GM21423 (cell line): ENCODE measurements at regions not wholly inside any gene's neighbourhood (a gene's known extent, or its start where the extent isn't known, plus 50 kb on each side); places are given as distances from the start of the nearest gene placed in this dataset.
"Not testable (repeated sequence)": the region's sequence is repeated elsewhere in the genome, so short reads cannot be mapped to it uniquely, and the experiment has no call there.

Experiments
- ATAC-seq: cut with Tn5 transposase; IDR thresholded peaks from one replicate; pipeline ENCODE4 v1.9.1; 2021; ENCODE audit warnings: mild to moderate bottlenecking, moderate library complexity; ENCODE audit not compliant: unreplicated experiment

DNA sequence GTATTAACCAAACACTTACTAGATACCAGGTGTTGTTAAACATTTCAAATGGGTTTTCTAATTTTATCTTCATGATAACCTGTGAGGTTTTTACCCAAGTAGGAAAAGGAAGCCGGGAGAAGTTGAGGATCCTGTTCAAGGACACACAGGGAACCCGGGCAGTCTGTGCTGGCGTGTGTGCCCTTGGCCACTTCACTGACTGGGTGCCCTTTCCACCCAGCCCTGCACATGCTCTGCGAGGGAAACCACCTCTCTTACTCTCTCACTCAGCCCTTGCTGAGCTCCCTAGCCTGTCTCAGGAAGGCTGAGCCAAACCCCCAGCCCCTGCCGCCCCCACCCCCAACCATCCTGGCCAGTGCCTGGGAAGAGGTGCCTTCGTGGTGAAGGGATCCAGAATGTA, 51.8 kb downstream of the TEX44 start:
- ATAC-seq = no peak

- no peak for ATAC-seq
Observed at GRCh38 chr2:231646476-231646875, 53.8 kb downstream of the TEX44 start.

DNA sequence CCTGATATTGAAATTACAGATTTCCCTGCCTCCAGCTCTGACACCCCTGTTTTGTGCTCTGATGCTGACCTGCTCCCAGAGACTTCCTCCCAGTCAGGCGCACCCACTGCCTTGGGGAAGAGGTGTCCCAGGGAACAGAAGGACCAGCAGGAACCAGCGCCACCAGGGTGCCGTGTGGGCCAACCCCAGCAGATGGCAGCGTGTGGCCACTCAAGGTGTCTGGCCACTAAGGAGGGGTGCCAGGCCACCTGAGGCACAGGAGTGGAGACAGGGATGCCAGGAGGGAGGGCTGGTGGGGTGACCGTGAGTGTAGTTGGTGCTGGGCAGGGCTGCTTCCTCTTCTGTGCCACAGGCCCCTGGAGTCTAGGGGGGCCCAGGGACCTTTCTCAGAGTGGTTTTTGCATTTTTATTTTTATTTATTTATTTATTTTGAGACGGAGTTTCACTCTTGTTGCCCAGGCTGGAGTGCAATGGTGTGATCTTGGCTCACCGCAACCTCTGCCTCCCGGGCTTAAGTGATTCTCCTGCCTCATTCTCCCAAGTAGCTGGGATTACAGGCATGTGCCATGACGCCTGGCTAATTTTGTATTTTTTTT, 56.0 kb downstream of the TEX44 start:
- peak; percentile 67 for ATAC-seq

DNA sequence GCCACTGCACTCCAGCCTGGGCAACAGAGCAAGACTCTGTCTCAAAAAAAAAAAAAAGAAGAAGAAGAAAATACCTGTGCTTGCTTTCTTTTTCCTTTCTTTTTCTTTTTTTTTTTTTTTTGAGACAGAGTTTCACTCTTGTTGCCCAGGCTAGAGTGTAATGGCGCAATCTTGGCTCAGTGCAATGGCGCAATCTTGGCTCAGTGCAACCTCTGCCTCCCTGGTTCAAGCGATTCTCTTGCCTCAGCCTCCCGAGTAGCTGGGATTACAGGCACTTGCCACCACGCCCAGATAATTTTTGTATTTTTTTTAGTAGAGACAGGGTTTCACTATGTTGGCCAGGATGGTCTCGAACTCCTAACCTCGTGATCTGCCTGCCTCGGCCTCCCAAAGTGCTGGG, 56.8 kb upstream of the PTMA start:
- ATAC-seq = not testable (repeated sequence)

DNA sequence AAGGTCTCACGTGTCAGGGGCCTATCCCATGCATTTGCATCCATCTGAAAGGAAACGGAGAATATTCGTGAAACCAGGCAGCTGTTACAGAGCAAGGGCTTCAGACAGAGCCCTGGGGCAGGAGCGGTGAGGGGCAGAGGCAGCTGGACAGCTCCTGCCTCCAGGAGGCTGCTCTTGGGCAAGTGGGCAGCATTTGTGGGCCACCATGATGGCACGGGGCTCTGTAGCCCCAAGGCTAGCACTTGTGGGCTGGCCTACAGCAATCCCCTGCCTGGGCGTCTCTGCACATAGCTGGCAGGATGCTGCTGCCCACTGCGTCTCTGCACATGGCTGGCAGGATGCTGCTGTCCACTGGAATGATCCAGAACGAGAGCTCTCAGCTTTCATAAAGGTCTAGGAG, 52.8 kb upstream of the PTMA start:
- ATAC-seq = no peak

- ATAC-seq = no peak
Observed at GRCh38 chr2:231655894-231656293, 52.4 kb upstream of the PTMA start.
